CD8-positive, alpha-beta memory T cell (primary cell): ENCODE measurements at regions not wholly inside any gene's neighbourhood (a gene's known extent, or its start where the extent isn't known, plus 50 kb on each side); places are given as distances from the start of the nearest gene placed in this dataset.
A peak's percentile ranks its signal among the peaks of the same experiment; 100 is the strongest.
"Not testable (repeated sequence)": the region's sequence is repeated elsewhere in the genome, so short reads cannot be mapped to it uniquely, and the experiment has no call there.

Experiments used
- CTCF ChIA-PET: fragments of 350-600 bp; sonication (Branson Sonifier 250); formaldehyde crosslinking; loops from one replicate; lab custom pipeline; 2021; ENCODE audit warnings: antibody characterized with exemption; lab: Charles Lee
- POLR2A ChIA-PET: fragments of 350-600 bp; sonication (Branson Sonifier 250); formaldehyde crosslinking; loops from one replicate; lab custom pipeline; 2021; ENCODE audit warnings: antibody characterized with exemption; lab: Charles Lee
- DNase-seq, 5 donors: peaks; one replicate each; pipeline versions ENCODE4 v3.0.0 to v3.0.0-alpha.2; 2020 to 2022; ENCODE audit warnings: mixed read lengths in 1 of 5
- H3K27ac ChIP-seq: one replicate; pipeline ENCODE4 v1.7.0; 2013; ENCODE audit warnings: low read depth, mild to moderate bottlenecking, low read length, moderate library complexity
- H3K27me3 ChIP-seq: 2 replicates; pipeline ENCODE4 v1.7.0; 2013; ENCODE audit warnings: low read length, mild to moderate bottlenecking; ENCODE audit not compliant: insufficient read depth, poor library complexity, severe bottlenecking
- H3K36me3 ChIP-seq: 2 replicates; pipeline ENCODE4 v1.7.0; 2013; ENCODE audit warnings: mild to moderate bottlenecking, low read length, moderate library complexity; ENCODE audit not compliant: insufficient read depth
- H3K4me1 ChIP-seq: 2 replicates; pipeline ENCODE4 v1.7.0; 2013; ENCODE audit warnings: mild to moderate bottlenecking, low read length, moderate library complexity; ENCODE audit not compliant: insufficient read depth
- H3K4me3 ChIP-seq: 2 replicates; pipeline ENCODE4 v1.7.0; 2013; ENCODE audit warnings: mild to moderate bottlenecking, low read length
- H3K9me3 ChIP-seq: 2 replicates; pipeline ENCODE4 v1.7.0; 2013; ENCODE audit warnings: mild to moderate bottlenecking, low read length
- H3K27ac Mint-ChIP-seq, 8 donors: one replicate each; pipeline ENCODE4 v1.8.0; 2020 to 2021; ENCODE audit warnings: mixed read lengths in 8 of 8, mild to moderate bottlenecking in 6 of 8, inconsistent platforms in 3 of 8, moderate library complexity in 3 of 8
- H3K27me3 Mint-ChIP-seq, 2 donors: one replicate each; pipeline ENCODE4 v1.8.0; 2020 to 2021; ENCODE audit warnings: mixed read lengths in 2 of 2, mild to moderate bottlenecking in 1 of 2, moderate library complexity in 1 of 2
- H3K36me3 Mint-ChIP-seq, 3 donors: one replicate each; pipeline ENCODE4 v1.8.0; 2020 to 2021; ENCODE audit warnings: mixed read lengths in 3 of 3, inconsistent platforms in 1 of 3, mild to moderate bottlenecking in 1 of 3
- H3K4me1 Mint-ChIP-seq, 3 donors: one replicate each; pipeline ENCODE4 v1.8.0; 2020 to 2021; ENCODE audit warnings: mixed read lengths in 3 of 3, inconsistent platforms in 1 of 3, mild to moderate bottlenecking in 1 of 3
- H3K4me3 Mint-ChIP-seq, 7 donors: one replicate each; pipeline ENCODE4 v1.8.0; 2020 to 2021; ENCODE audit warnings: mixed read lengths in 7 of 7, mild to moderate bottlenecking in 6 of 7, moderate library complexity in 4 of 7, inconsistent platforms in 2 of 7
- H3K9me3 Mint-ChIP-seq, 5 donors: one replicate each; pipeline ENCODE4 v1.8.0; 2020 to 2022; ENCODE audit warnings: mixed read lengths in 5 of 5, mild to moderate bottlenecking in 3 of 5, moderate library complexity in 2 of 5, inconsistent platforms in 1 of 5

- Histone ChIP-seq H3K4me1 (no peaks in the 10 kb centered on the region), H3K4me3 (no peak overlapping the region), H3K9me3 (no peaks in the 10 kb centered on the region), H3K36me3 (no peaks in the 10 kb centered on the region), H3K27ac (no peak overlapping the region), H3K27me3 (no peaks in the 10 kb centered on the region)
- DNase-seq, result no peak
- Mint-ChIP-seq H3K9me3 (no peaks in the 10 kb centered on the region), H3K36me3 (peaks cover 0 to 4% (median 0%) of the 10 kb centered on the region in 3 donors), H3K4me1 (peaks cover 0 to 7% (median 0%) of the 10 kb centered on the region in 3 donors), H3K4me3 (no peak overlapping the region), H3K27ac (no peak overlapping the region), H3K27me3 (peaks cover 12 to 22% of the 10 kb centered on the region in 2 donors)
- ChIA-PET CTCF (no interaction called here), POLR2A (no interaction called here)
Measured at GRCh38 chr20:52003415-52003814, 188.2 kb downstream of the ZFP64 start.

GRCh38 chr20:52001999-52002666 lies 189.4 kb downstream of the ZFP64 start:
- H3K27me3 ChIP-seq, result no peaks in the 10 kb centered on the region
- Mint-ChIP-seq H3K4me1 (peaks cover 0 to 7% (median 0%) of the 10 kb centered on the region in 3 donors), H3K27me3 (peaks cover 10 to 21% of the 10 kb centered on the region in 2 donors), H3K27ac (no peak overlapping the region), H3K9me3 (no peaks in the 10 kb centered on the region), H3K4me3 (no peak overlapping the region), H3K36me3 (peaks cover 0 to 4% (median 0%) of the 10 kb centered on the region in 3 donors)
- DNase-seq, result no peak
- H3K9me3 ChIP-seq, result no peaks in the 10 kb centered on the region
- CTCF ChIA-PET, result interaction anchor here (0.6 kb wide), 1 partner anchor 11 kb away, joined by 3 read pairs; no protein-coding TSS in a partner anchor
- H3K4me3 ChIP-seq, result no peak overlapping the region
- H3K36me3 ChIP-seq, result no peaks in the 10 kb centered on the region
- no peaks in the 10 kb centered on the region for H3K4me1 ChIP-seq
- POLR2A ChIA-PET, result interaction anchor here (0.5 kb wide), 1 partner anchor 148 kb away, joined by 6 read pairs; no protein-coding TSS in a partner anchor
- H3K27ac ChIP-seq, result no peak overlapping the region

GRCh38 chr20:51997281-51997936 lies 194.2 kb downstream of the ZFP64 start:
- H3K9me3 ChIP-seq, DNase-seq, H3K4me1 ChIP-seq, POLR2A ChIA-PET, H3K27me3 Mint-ChIP-seq, CTCF ChIA-PET, H3K36me3 ChIP-seq, H3K9me3 Mint-ChIP-seq, H3K36me3 Mint-ChIP-seq, H3K4me3 ChIP-seq, H3K4me3 Mint-ChIP-seq, H3K4me1 Mint-ChIP-seq, H3K27ac ChIP-seq, H3K27me3 ChIP-seq, H3K27ac Mint-ChIP-seq: not testable (repeated sequence)

GRCh38 chr20:51995551-51995951 lies 193.2 kb upstream of the SALL4 start:
- Mint-ChIP-seq H3K27me3 (peaks cover 0 to 6% of the 10 kb centered on the region in 2 donors), H3K4me1 (no peaks in the 10 kb centered on the region), H3K4me3 (no peak overlapping the region), H3K27ac (no peak overlapping the region), H3K9me3 (no peaks in the 10 kb centered on the region), H3K36me3 (no peaks in the 10 kb centered on the region)
- H3K9me3 ChIP-seq, result no peaks in the 10 kb centered on the region
- H3K4me3 ChIP-seq, result no peak overlapping the region
- ChIA-PET POLR2A (no interaction called here), CTCF (interaction anchor here (1.0 kb wide), 1 partner anchor 32 kb away, joined by 3 read pairs; no protein-coding TSS in a partner anchor)
- no peak overlapping the region for H3K27ac ChIP-seq
- no peaks in the 10 kb centered on the region for H3K4me1 ChIP-seq
- H3K36me3 ChIP-seq, result no peaks in the 10 kb centered on the region
- DNase-seq, result no peak
- no peaks in the 10 kb centered on the region for H3K27me3 ChIP-seq

- CTCF ChIA-PET, result no interaction called here
- Histone ChIP-seq H3K9me3 (no peaks in the 10 kb centered on the region), H3K27ac (no peak overlapping the region), H3K4me3 (no peak overlapping the region), H3K27me3 (no peaks in the 10 kb centered on the region), H3K36me3 (no peaks in the 10 kb centered on the region), H3K4me1 (no peaks in the 10 kb centered on the region)
- POLR2A ChIA-PET, result no interaction called here
- H3K4me3 Mint-ChIP-seq, result no peak overlapping the region
- no peaks in the 10 kb centered on the region for H3K4me1 Mint-ChIP-seq
- H3K36me3 Mint-ChIP-seq, result no peaks in the 10 kb centered on the region
- no peak for DNase-seq
- H3K27ac Mint-ChIP-seq, result peak overlapping the region in 1 of 8 donors; percentile 78
- H3K27me3 Mint-ChIP-seq, result peaks cover 0 to 4% of the 10 kb centered on the region in 2 donors
- no peaks in the 10 kb centered on the region for H3K9me3 Mint-ChIP-seq
Measured at GRCh38 chr20:51994751-51995417, 192.6 kb upstream of the SALL4 start.

- H3K4me3 ChIP-seq, result no peak overlapping the region
- Mint-ChIP-seq H3K4me1 (no peaks in the 10 kb centered on the region), H3K27ac (no peak overlapping the region), H3K27me3 (peaks cover 0 to 2% of the 10 kb centered on the region in 2 donors), H3K36me3 (no peaks in the 10 kb centered on the region), H3K4me3 (no peak overlapping the region), H3K9me3 (no peaks in the 10 kb centered on the region)
- ChIA-PET POLR2A (no interaction called here), CTCF (no interaction called here)
- H3K9me3 ChIP-seq, result no peaks in the 10 kb centered on the region
- H3K27me3 ChIP-seq, result no peaks in the 10 kb centered on the region
- no peak overlapping the region for H3K27ac ChIP-seq
- DNase-seq, result no peak
- H3K36me3 ChIP-seq, result no peaks in the 10 kb centered on the region
- H3K4me1 ChIP-seq, result no peaks in the 10 kb centered on the region
Measured at GRCh38 chr20:51987812-51988211, 185.5 kb upstream of the SALL4 start.

- Mint-ChIP-seq H3K9me3 (no peaks in the 10 kb centered on the region), H3K36me3 (no peaks in the 10 kb centered on the region), H3K27ac (no peak overlapping the region), H3K4me1 (no peaks in the 10 kb centered on the region), H3K4me3 (no peak overlapping the region), H3K27me3 (peaks cover 0 to 2% of the 10 kb centered on the region in 2 donors)
- H3K36me3 ChIP-seq, result no peaks in the 10 kb centered on the region
- no peak for DNase-seq
- H3K9me3 ChIP-seq, result no peaks in the 10 kb centered on the region
- POLR2A ChIA-PET, result no interaction called here
- H3K4me3 ChIP-seq, result no peak overlapping the region
- no peak overlapping the region for H3K27ac ChIP-seq
- H3K4me1 ChIP-seq, result no peaks in the 10 kb centered on the region
- no peaks in the 10 kb centered on the region for H3K27me3 ChIP-seq
- CTCF ChIA-PET, result no interaction called here
Measured at GRCh38 chr20:51985013-51985415, 182.7 kb upstream of the SALL4 start.

- Mint-ChIP-seq H3K9me3 (peaks cover 4 to 11% (median 9%) of the 10 kb centered on the region in 5 donors), H3K4me3 (no peak overlapping the region)
- no peaks in the 10 kb centered on the region for H3K9me3 ChIP-seq
Measured at GRCh38 chr20:51980277-51980676, 178.0 kb upstream of the SALL4 start.

More at GRCh38 chr20:51980277-51980676, 178.0 kb upstream of the SALL4 start:
- DNase-seq, result no peak
- Mint-ChIP-seq H3K36me3 (peaks cover 0 to 14% (median 0%) of the 10 kb centered on the region in 3 donors), H3K27me3 (peaks cover 0 to 2% of the 10 kb centered on the region in 2 donors), H3K27ac (no peak overlapping the region), H3K4me1 (no peaks in the 10 kb centered on the region)
- Histone ChIP-seq H3K36me3 (no peaks in the 10 kb centered on the region), H3K4me3 (no peak overlapping the region), H3K27me3 (no peaks in the 10 kb centered on the region), H3K27ac (no peak overlapping the region), H3K4me1 (no peaks in the 10 kb centered on the region)
- ChIA-PET CTCF (no interaction called here), POLR2A (no interaction called here)
